ENCODE measurements at regions not wholly inside any gene's neighbourhood (a gene's known extent, or its start where the extent isn't known, plus 50 kb on each side); places are given as distances from the start of the nearest gene placed in this dataset.

GRCh38 chr15:87608238-87609028 is 648.1 kb downstream of the NTRK3 start (continued):
- no peak for TF ChIP-seq CTCF (tag by site-specific recombination; IDR thresholded peaks at IDR 0.05)
- no peak for TF ChIP-seq ZNF223 (tag by site-specific recombination; IDR thresholded peaks at IDR 0.05)
- TF ChIP-seq, protein P1, sequence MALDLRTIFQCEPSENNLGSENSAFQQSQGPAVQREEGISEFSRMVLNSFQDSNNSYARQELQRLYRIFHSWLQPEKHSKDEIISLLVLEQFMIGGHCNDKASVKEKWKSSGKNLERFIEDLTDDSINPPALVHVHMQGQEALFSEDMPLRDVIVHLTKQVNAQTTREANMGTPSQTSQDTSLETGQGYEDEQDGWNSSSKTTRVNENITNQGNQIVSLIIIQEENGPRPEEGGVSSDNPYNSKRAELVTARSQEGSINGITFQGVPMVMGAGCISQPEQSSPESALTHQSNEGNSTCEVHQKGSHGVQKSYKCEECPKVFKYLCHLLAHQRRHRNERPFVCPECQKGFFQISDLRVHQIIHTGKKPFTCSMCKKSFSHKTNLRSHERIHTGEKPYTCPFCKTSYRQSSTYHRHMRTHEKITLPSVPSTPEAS (tag by site-specific recombination; IDR thresholded peaks at IDR 0.05) = no peak
- no peak for TF ChIP-seq ZNF211 (tag by site-specific recombination; IDR thresholded peaks at IDR 0.05; ENCODE audit: low read depth)
- no peak for TF ChIP-seq ZNF214 (tag by site-specific recombination; IDR thresholded peaks at IDR 0.05; ENCODE audit: borderline replicate concordance)
- TF ChIP-seq TSHZ1 (tag by site-specific recombination; IDR thresholded peaks at IDR 0.05; ENCODE audit: borderline replicate concordance) = no peak
- TF ChIP-seq KLF7 (tag by site-specific recombination; IDR thresholded peaks at IDR 0.05; ENCODE audit: borderline replicate concordance) = no peak
- no peak for TF ChIP-seq TRIM28 (IDR thresholded peaks at IDR 0.05; ENCODE audit: borderline replicate concordance, low read length)

DNA sequence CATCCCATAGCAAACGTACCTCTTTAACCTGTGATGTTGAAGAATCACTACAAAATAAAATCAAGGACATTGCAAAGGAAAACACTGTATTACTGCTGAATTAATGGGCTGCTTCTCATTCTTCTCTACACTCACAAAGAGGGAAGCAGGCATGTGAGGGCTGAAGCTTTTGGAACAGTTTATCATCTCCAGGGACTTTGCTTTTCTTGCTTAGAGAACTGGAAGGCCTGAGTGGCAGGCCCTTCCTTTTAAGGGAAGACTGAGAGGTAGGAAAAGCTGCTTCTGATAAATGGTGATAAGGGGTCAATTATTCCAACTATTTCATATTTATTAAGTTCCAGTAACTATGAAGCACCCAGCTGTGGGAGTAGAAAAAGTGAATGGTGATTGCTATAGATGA is 649.6 kb downstream of the NTRK3 start:
- no peak overlapping the region for H3K27ac ChIP-seq (ENCODE audit: extremely low read depth, low read depth, low read length)
- no peaks in the 10 kb centered on the region for H3K36me3 ChIP-seq (ENCODE audit: control insufficient read depth in 2 of 2, insufficient read depth in 1 of 2, low read length in 2 of 2)
- no peaks in the 10 kb centered on the region for H3K4me1 ChIP-seq (ENCODE audit: control insufficient read depth, insufficient read depth, low read length)
- H3K4me3 ChIP-seq (ENCODE audit: low read depth, low read length) = no peak overlapping the region
- POLR2A ChIA-PET = no interaction called here
- no peaks in the 10 kb centered on the region for H3K9me3 ChIP-seq (ENCODE audit: control insufficient read depth, insufficient read depth, low read depth, low read length)
- CTCF ChIA-PET = interaction anchor here (0.6 to 1.1 kb wide), 2 partner anchors 574 to 846 kb away, joined by 3 to 4 read pairs; no protein-coding TSS in a partner anchor
- TF ChIP-seq ZNF354C (tag by site-specific recombination; IDR thresholded peaks at IDR 0.05; ENCODE audit: borderline replicate concordance, low read depth) = no peak
- TF ChIP-seq ZNF555 (tag by site-specific recombination; conservative IDR thresholded peaks at IDR 0.05) = no peak
- TF ChIP-seq ZFP37 (tag by site-specific recombination; IDR thresholded peaks at IDR 0.05) = no peak
- no peak for TF ChIP-seq ZSCAN30 (tag by site-specific recombination; IDR thresholded peaks at IDR 0.05)
- TF ChIP-seq ZNF133 (tag by site-specific recombination; IDR thresholded peaks at IDR 0.05) = no peak
- TF ChIP-seq GLIS2 (tag by site-specific recombination; IDR thresholded peaks at IDR 0.05) = no peak
- TF ChIP-seq ZNF184 (tag by site-specific recombination; IDR thresholded peaks at IDR 0.05) = no peak
- TF ChIP-seq ZNF24 (tag by site-specific recombination; IDR thresholded peaks at IDR 0.05) = no peak
- TF ChIP-seq, protein P2, sequence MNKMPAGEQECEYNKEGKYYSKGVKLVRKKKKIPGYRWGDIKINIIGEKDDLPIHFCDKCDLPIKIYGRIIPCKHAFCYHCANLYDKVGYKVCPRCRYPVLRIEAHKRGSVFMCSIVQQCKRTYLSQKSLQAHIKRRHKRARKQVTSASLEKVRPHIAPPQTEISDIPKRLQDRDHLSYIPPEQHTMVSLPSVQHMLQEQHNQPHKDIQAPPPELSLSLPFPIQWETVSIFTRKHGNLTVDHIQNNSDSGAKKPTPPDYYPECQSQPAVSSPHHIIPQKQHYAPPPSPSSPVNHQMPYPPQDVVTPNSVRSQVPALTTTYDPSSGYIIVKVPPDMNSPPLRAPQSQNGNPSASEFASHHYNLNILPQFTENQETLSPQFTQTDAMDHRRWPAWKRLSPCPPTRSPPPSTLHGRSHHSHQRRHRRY (tag by site-specific recombination; IDR thresholded peaks at IDR 0.05) = no peak
- no peak for TF ChIP-seq ZXDB (tag by site-specific recombination; IDR thresholded peaks at IDR 0.05)
- no peak for TF ChIP-seq ZBTB48 (tag by site-specific recombination; IDR thresholded peaks at IDR 0.05)
- TF ChIP-seq, protein P3, sequence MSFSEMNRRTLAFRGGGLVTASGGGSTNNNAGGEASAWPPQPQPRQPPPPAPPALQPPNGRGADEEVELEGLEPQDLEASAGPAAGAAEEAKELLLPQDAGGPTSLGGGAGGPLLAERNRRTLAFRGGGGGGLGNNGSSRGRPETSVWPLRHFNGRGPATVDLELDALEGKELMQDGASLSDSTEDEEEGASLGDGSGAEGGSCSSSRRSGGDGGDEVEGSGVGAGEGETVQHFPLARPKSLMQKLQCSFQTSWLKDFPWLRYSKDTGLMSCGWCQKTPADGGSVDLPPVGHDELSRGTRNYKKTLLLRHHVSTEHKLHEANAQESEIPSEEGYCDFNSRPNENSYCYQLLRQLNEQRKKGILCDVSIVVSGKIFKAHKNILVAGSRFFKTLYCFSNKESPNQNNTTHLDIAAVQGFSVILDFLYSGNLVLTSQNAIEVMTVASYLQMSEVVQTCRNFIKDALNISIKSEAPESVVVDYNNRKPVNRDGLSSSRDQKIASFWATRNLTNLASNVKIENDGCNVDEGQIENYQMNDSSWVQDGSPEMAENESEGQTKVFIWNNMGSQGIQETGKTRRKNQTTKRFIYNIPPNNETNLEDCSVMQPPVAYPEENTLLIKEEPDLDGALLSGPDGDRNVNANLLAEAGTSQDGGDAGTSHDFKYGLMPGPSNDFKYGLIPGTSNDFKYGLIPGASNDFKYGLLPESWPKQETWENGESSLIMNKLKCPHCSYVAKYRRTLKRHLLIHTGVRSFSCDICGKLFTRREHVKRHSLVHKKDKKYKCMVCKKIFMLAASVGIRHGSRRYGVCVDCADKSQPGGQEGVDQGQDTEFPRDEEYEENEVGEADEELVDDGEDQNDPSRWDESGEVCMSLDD (tag by site-specific recombination; IDR thresholded peaks at IDR 0.05) = no peak
- TF ChIP-seq ZNF292 (tag by site-specific recombination; IDR thresholded peaks at IDR 0.05; ENCODE audit: borderline replicate concordance, low read depth) = no peak
- no peak for TF ChIP-seq ZNF266 (tag by site-specific recombination; IDR thresholded peaks at IDR 0.05; ENCODE audit: low read depth)
- TF ChIP-seq ZNF768 (tag by site-specific recombination; IDR thresholded peaks at IDR 0.05) = no peak
- no peak for TF ChIP-seq ZNF513 (tag by site-specific recombination; IDR thresholded peaks at IDR 0.05)
